ENCODE measurements at regions not wholly inside any gene's neighbourhood (a gene's known extent, or its start where the extent isn't known, plus 50 kb on each side); places are given as distances from the start of the nearest gene placed in this dataset.
A peak's percentile ranks its signal among the peaks of the same experiment; 100 is the strongest.

- FAIRE-seq, result peak; percentile 24
- CTCF ChIA-PET (ENCODE audit: partially characterized antibody), result interaction anchor here (0.9 to 1.5 kb wide), 3 partner anchors 11 to 44 kb away, joined by 3 to 8 read pairs (median 5); no protein-coding TSS in a partner anchor
- no peak for TF ChIP-seq TCF12 (IDR thresholded peaks at IDR 0.05; ENCODE audit: low read depth, low read length)
- TF ChIP-seq EGR1 (IDR thresholded peaks at IDR 0.05; ENCODE audit: borderline replicate concordance, low read depth, low read length), result no peak
- TF ChIP-seq POLR2A (IDR thresholded peaks at IDR 0.05; ENCODE audit: control extremely low read depth in 1 of 2, low read depth in 2 of 2, low read length in 2 of 2), result peak in 1 of 2 experiments; percentile 28; a peak in 1 of 3 replicates
- TF ChIP-seq HDAC2 (IDR thresholded peaks at IDR 0.05; ENCODE audit: borderline replicate concordance in 1 of 2, low read depth in 2 of 2, low read length in 2 of 2), result no peak
- no peak for TF ChIP-seq GABPA (IDR thresholded peaks at IDR 0.05; ENCODE audit: borderline replicate concordance, insufficient read depth, low read length)
- no peak for TF ChIP-seq SUZ12 (IDR thresholded peaks at IDR 0.05; ENCODE audit: low read length)
- TF ChIP-seq CBX8 (IDR thresholded peaks at IDR 0.05; ENCODE audit: borderline replicate concordance, low read depth, low read length), result no peak
- TF ChIP-seq FOSL1 (IDR thresholded peaks at IDR 0.05; ENCODE audit: insufficient read depth, low read depth, low read length), result no peak
- TF ChIP-seq EP300 (IDR thresholded peaks at IDR 0.05; ENCODE audit: borderline replicate concordance in 1 of 2, low read depth in 2 of 2, low read length in 2 of 2), result peak in 1 of 2 experiments; percentile 68; a peak in 1 of 3 replicates
- TF ChIP-seq PHF8 (conservative IDR thresholded peaks at IDR 0.05; ENCODE audit: low read depth, low read length), result no peak
Measured at GRCh38 chr18:8937160-8938094, 165.1 kb upstream of the NDUFV2 start.

More at GRCh38 chr18:8937160-8938094, 165.1 kb upstream of the NDUFV2 start:
- Histone ChIP-seq H3K4ac (replicated peaks; ENCODE audit: insufficient read length, low read depth, low read length) (peak overlapping the region; percentile 24), H3K4me3 (ENCODE audit: extremely low read depth in 1 of 4, insufficient read depth in 2 of 4, low read depth in 3 of 4, low read length in 4 of 4) (no peak overlapping the region), H3K4me2 (ENCODE audit: insufficient read depth in 1 of 2, low read depth in 2 of 2, low read length in 2 of 2) (peak overlapping the region; percentile 18 to 22; a peak in 2 of 4 replicates), H4K91ac (replicated peaks; ENCODE audit: insufficient read length, low read length) (peak overlapping the region; percentile 47), H4K5ac (ENCODE audit: insufficient read length, low read depth, low read length) (peak overlapping the region; percentile 35), H4K8ac (ENCODE audit: extremely low read depth, insufficient read depth, low read length) (no peak overlapping the region), H2AFZ (ENCODE audit: low read length) (no peak overlapping the region; the same call in 1 of the 2 replicates), H2BK12ac (ENCODE audit: low read depth, low read length) (peak overlapping the region; percentile 96), H2BK20ac (ENCODE audit: low read length) (peak overlapping the region; percentile 77; the same call in 1 of the 2 replicates), H2AK5ac (ENCODE audit: low read depth, low read length) (peak overlapping the region; percentile 53; the same call in 1 of the 2 replicates), H3K9ac (replicated peaks in 1 of 4; ENCODE audit: extremely low read depth in 1 of 4, low read depth in 3 of 4, low read length in 3 of 4) (peak overlapping the region in 1 of 4 experiments; percentile 20; a peak in 1 of 7 replicates), H2BK5ac (ENCODE audit: low read depth, low read length) (peak overlapping the region; percentile 83; the same call in 1 of the 2 replicates), H4K20me1 (replicated peaks in 1 of 2; ENCODE audit: control insufficient read depth in 1 of 2, insufficient read depth in 2 of 2, low read length in 2 of 2) (no peaks in the 10 kb centered on the region), H3K14ac (ENCODE audit: insufficient read length) (no peak overlapping the region), H2BK120ac (replicated peaks; ENCODE audit: low read depth, low read length) (peak overlapping the region; percentile 95), H3K56ac (replicated peaks; ENCODE audit: insufficient read length, low read depth, low read length) (peak overlapping the region; percentile 2), H3K79me2 (ENCODE audit: control insufficient read depth in 1 of 2, insufficient read depth in 2 of 2, low read length in 2 of 2) (no peaks in the 10 kb centered on the region), H3K27ac (ENCODE audit: low read depth, low read length) (peak overlapping the region; percentile 84), H3K23me2 (ENCODE audit: low read depth, low read length) (no peaks in the 10 kb centered on the region), H3K23ac (ENCODE audit: insufficient read length) (no peak overlapping the region), H3K9me3 (ENCODE audit: insufficient read depth in 2 of 2, low read depth in 1 of 2, low read length in 1 of 2) (peaks cover 7 to 10% of the 10 kb centered on the region in 2 experiments), H3K18ac (ENCODE audit: extremely low read depth, low read length) (peak overlapping the region; percentile 95), H3K79me1 (ENCODE audit: low read depth, low read length) (no peaks in the 10 kb centered on the region), H3K36me3 (ENCODE audit: control insufficient read depth in 2 of 4, insufficient read depth in 4 of 4, low read length in 3 of 4) (peaks cover 0 to 6% (median under 1%) of the 10 kb centered on the region in 4 experiments; a peak in 4 of 8 replicates), H2BK15ac (ENCODE audit: low read length) (peak overlapping the region; percentile 14; the same call in 1 of the 2 replicates), H3K4me1 (replicated peaks in 1 of 4; ENCODE audit: control insufficient read depth in 3 of 4, insufficient read depth in 4 of 4, low read length in 3 of 4) (peaks cover 4 to 17% (median 13%) of the 10 kb centered on the region in 4 experiments; a peak in 6 of 7 replicates), H3K27me3 (replicated peaks in 1 of 4; ENCODE audit: control insufficient read depth in 3 of 4, extremely low read depth in 1 of 4, insufficient read depth in 3 of 4, low read length in 3 of 4) (no peaks in the 10 kb centered on the region)
- DNase-seq (ENCODE audit: low read depth in 1 of 2, low spot score in 2 of 2), result no peak
- POLR2A ChIA-PET (ENCODE audit: partially characterized antibody), result interaction anchor here (1.1 to 1.5 kb wide), 2 partner anchors 11 to 19 kb away, joined by 3 read pairs; no protein-coding TSS in a partner anchor
- WGBS, 2 experiments (ENCODE audit: extremely low coverage in 1 of 2, insufficient coverage in 1 of 2, insufficient read length in 1 of 2, insufficient replicate concordance in 2 of 2, low coverage in 1 of 2, low lambda C conversion rate in 2 of 2, missing lambda C conversion rate in 1 of 2), result 79% methylated on average over 9 of the region's 9 CpGs; no CpG with 5 or more reads in 1 of the 2 experiments

All from H1 (cell line).